Uterus (tissue), 3 donors: ENCODE measurements at regions not wholly inside any gene's neighbourhood (a gene's known extent, or its start where the extent isn't known, plus 50 kb on each side); places are given as distances from the start of the nearest gene placed in this dataset.

Source experiments
- DNase-seq, 2 donors: peaks; one replicate each; pipeline ENCODE4 v3.0.0-alpha.2; 2019 to 2020
- H3K27ac ChIP-seq, 2 donors: fragments of 200-600 bp; sonication (generic); 1 replicate in 1 of 2; 2 replicates in 1 of 2; pipeline ENCODE4 v1.5.1; 2016 to 2018
- H3K27me3 ChIP-seq, 2 donors: fragments of 200-600 bp; sonication (generic); one replicate each; pipeline ENCODE4 v1.5.1; 2018 to 2019; ENCODE audit warnings: control low read depth in 1 of 2
- H3K36me3 ChIP-seq, 2 donors: fragments of 200-600 bp; sonication (generic); one replicate each; pipeline ENCODE4 v1.5.1; 2019; ENCODE audit warnings: control low read depth in 1 of 2
- H3K4me1 ChIP-seq, 2 donors: fragments of 200-600 bp; sonication (generic); one replicate each; pipeline ENCODE4 v1.5.1; 2018 to 2019; ENCODE audit warnings: control low read depth in 1 of 2
- H3K4me3 ChIP-seq, 2 donors: fragments of 200-600 bp; sonication (generic); 1 replicate in 1 of 2; 2 replicates in 1 of 2; pipeline ENCODE4 v1.5.1; 2018 to 2019; ENCODE audit warnings: mild to moderate bottlenecking in 1 of 2
- H3K9me3 ChIP-seq, 2 donors: fragments of 200-600 bp; sonication (generic); one replicate each; pipeline ENCODE4 v1.5.1; 2019; ENCODE audit warnings: control low read depth in 1 of 2
- POLR2A ChIP-seq, 2 donors: fragments of 450-650 bp; IDR thresholded peaks; one replicate each; pipeline ENCODE4 v1.6.1; 2016; ENCODE audit warnings: antibody characterized with exemption in 2 of 2, mild to moderate bottlenecking in 1 of 2, moderate library complexity in 1 of 2
- intact Hi-C: fragments of 100-400 bp; cut with DNase I; formaldehyde crosslinking; loops from one replicate; pipeline ENCODE4 v1.15.1; 2023; ENCODE audit warnings: low total_unique reads
- TF ChIP-seq, protein P1 (sequence below), 4 experiments: fragments of 200-600 bp in 2 of 4; fragments of 450-650 bp in 2 of 4; sonication (generic) in 2 of 4; IDR thresholded peaks; one replicate each; pipeline ENCODE4 v1.5.1; 2016 to 2019; ENCODE audit warnings: antibody characterized with exemption in 4 of 4, mild to moderate bottlenecking in 2 of 4, moderate library complexity in 1 of 4
- donor health status: DM: yes; HTN: yes; CAD: no.

DNA sequence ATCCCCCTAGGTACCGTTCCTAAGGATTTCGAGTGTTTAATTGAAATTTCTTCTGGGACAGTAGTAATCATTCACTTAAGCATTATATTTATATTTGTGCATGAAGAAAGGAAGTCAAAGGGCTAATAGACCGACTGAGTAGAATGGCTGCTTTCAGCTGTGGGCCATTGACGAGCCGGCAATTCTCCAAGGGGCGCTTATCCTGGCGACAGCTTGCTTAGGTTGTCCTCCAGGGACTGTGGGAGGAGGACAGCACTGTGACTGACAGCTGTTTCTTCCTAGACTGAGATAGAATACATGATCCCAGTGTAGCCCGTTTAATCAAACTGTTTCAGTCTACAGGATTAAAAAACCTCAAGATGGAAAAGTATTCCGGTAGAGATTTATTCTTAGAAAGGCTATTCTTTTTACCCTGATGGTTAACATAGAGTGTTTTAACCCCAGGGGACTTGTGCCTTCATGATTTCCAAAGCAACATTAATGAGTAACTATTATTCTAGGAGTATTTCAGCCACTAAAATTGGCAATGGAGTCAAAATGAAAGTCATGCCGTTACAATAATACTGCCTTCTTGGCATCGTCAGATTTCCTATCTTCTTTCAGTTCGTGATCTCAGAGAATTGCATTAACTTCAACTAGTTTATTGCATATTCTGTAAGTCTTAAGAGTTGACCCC, 943.1 kb upstream of the WWC1 start:
- TF ChIP-seq, protein P1, sequence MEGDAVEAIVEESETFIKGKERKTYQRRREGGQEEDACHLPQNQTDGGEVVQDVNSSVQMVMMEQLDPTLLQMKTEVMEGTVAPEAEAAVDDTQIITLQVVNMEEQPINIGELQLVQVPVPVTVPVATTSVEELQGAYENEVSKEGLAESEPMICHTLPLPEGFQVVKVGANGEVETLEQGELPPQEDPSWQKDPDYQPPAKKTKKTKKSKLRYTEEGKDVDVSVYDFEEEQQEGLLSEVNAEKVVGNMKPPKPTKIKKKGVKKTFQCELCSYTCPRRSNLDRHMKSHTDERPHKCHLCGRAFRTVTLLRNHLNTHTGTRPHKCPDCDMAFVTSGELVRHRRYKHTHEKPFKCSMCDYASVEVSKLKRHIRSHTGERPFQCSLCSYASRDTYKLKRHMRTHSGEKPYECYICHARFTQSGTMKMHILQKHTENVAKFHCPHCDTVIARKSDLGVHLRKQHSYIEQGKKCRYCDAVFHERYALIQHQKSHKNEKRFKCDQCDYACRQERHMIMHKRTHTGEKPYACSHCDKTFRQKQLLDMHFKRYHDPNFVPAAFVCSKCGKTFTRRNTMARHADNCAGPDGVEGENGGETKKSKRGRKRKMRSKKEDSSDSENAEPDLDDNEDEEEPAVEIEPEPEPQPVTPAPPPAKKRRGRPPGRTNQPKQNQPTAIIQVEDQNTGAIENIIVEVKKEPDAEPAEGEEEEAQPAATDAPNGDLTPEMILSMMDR (IDR thresholded peaks at IDR 0.05), result no peak
- no peak for TF ChIP-seq POLR2A (IDR thresholded peaks at IDR 0.05)
- DNase-seq, result no peak
- Histone ChIP-seq H3K36me3 (no peaks in the 10 kb centered on the region), H3K4me1 (no peaks in the 10 kb centered on the region), H3K4me3 (no peak overlapping the region), H3K9me3 (no peaks in the 10 kb centered on the region), H3K27ac (no peak overlapping the region), H3K27me3 (no peaks in the 10 kb centered on the region)
- intact Hi-C loops, result no loop called here

DNA sequence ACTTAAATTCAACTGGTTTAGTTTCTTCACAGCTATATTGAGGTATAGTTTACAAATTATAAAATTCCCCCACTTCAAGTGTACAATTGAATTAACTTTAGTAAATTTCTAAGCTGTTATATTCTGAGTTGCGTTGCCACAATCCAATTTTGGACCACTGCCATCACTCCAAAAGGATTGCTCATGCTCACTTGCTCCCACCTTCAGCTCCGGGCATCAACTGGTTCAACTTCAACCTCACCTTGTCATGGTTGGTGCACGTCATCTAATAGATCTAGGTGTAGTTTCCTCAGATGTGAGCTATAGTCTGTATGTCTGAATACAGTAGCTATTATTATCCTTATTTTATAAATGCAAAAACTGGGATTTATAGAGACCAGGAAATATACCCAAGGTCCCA, 942.5 kb upstream of the WWC1 start:
- H3K27me3 ChIP-seq, result no peaks in the 10 kb centered on the region
- H3K27ac ChIP-seq, result no peak overlapping the region
- no peak overlapping the region for H3K4me3 ChIP-seq
- no peaks in the 10 kb centered on the region for H3K4me1 ChIP-seq
- intact Hi-C loops, result no loop called here
- H3K9me3 ChIP-seq, result no peaks in the 10 kb centered on the region
- no peak for TF ChIP-seq POLR2A (IDR thresholded peaks at IDR 0.05)
- TF ChIP-seq, protein P1 (IDR thresholded peaks at IDR 0.05), result no peak
- H3K36me3 ChIP-seq, result no peaks in the 10 kb centered on the region
- no peak for DNase-seq

DNA sequence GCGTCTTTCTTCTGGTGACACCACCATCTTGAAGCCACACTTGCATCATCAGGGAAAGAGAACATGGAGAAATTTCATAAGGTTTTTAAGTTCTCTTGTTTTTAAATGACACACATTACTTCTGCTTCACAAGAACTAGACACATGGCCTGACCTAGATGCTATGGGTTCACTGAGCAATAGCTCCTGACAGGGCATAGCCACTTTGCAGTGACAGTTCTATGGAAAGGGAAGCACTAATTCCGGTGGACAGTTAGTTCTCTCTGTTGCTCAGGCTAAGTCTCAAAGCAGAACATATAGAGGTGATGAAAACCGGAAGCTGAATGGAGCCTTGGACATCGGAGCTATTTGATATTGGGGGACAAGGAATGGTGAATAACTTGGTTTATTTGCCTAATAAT, 940.1 kb upstream of the WWC1 start:
- no peak for TF ChIP-seq POLR2A (IDR thresholded peaks at IDR 0.05)
- TF ChIP-seq, protein P1 (IDR thresholded peaks at IDR 0.05), result no peak
- intact Hi-C loops, result no loop called here
- Histone ChIP-seq H3K4me3 (no peak overlapping the region), H3K27me3 (no peaks in the 10 kb centered on the region), H3K9me3 (no peaks in the 10 kb centered on the region), H3K4me1 (no peaks in the 10 kb centered on the region), H3K27ac (no peak overlapping the region), H3K36me3 (no peaks in the 10 kb centered on the region)
- DNase-seq, result no peak

DNA sequence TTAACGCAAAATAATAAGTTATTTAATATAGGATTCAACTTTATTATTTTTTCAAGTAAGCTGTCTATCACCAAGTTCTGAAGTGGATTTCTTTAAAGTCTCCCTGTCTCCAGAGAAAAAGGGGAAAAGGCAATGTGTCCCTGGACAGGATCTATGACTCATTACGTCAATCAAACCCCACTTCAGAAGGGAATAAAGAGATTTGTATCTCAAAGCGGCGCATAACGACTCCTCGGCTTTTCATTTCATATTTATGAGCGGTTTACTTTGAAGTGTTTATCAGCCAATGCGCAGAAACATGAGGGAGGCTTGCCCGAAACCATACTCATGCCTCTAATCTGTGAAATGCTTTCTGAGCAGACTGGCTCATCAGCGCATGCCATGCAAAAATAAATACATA, 938.6 kb upstream of the WWC1 start:
- H3K4me3 ChIP-seq, result no peak overlapping the region
- TF ChIP-seq, protein P1 (IDR thresholded peaks at IDR 0.05), result no peak
- TF ChIP-seq POLR2A (IDR thresholded peaks at IDR 0.05), result no peak
- intact Hi-C loops, result no loop called here
- no peaks in the 10 kb centered on the region for H3K9me3 ChIP-seq
- no peak for DNase-seq
- no peaks in the 10 kb centered on the region for H3K36me3 ChIP-seq
- H3K4me1 ChIP-seq, result no peaks in the 10 kb centered on the region
- H3K27me3 ChIP-seq, result no peaks in the 10 kb centered on the region
- H3K27ac ChIP-seq, result no peak overlapping the region

DNA sequence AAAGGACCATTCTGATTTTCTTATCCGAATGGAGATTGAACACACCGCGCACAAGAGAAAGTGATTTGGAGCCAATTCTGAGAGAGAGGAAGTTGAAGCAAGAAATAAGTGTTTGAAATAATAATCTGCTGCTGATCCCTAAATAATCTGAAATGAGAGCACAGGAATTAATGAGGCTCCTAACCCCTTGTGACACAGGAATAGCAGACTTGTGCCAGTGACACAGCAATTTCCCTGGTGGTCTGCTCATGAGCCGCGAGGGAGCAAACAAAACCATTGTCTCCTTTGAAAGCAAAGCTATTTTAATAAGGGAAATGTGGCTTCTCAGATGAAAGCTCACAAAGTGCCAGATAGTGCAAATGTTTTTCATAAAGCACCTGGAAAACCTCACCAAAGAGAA, 936.1 kb upstream of the WWC1 start:
- H3K27me3 ChIP-seq, result no peaks in the 10 kb centered on the region
- H3K4me1 ChIP-seq, result no peaks in the 10 kb centered on the region
- H3K4me3 ChIP-seq, result no peak overlapping the region
- intact Hi-C loops, result no loop called here
- no peak for DNase-seq
- TF ChIP-seq, protein P1 (IDR thresholded peaks at IDR 0.05), result no peak
- TF ChIP-seq POLR2A (IDR thresholded peaks at IDR 0.05), result no peak
- no peaks in the 10 kb centered on the region for H3K9me3 ChIP-seq
- H3K27ac ChIP-seq, result no peak overlapping the region
- no peaks in the 10 kb centered on the region for H3K36me3 ChIP-seq
